Common myeloid progenitor, CD34-positive (primary cell): ENCODE measurements at regions not wholly inside any gene's neighbourhood (a gene's known extent, or its start where the extent isn't known, plus 50 kb on each side); places are given as distances from the start of the nearest gene placed in this dataset.
"Not testable (repeated sequence)": the region's sequence is repeated elsewhere in the genome, so short reads cannot be mapped to it uniquely, and the experiment has no call there.

Source experiments
- CTCF ChIA-PET: fragments of 350-600 bp; sonication (Branson Sonifier 250); formaldehyde crosslinking; loops from one replicate; lab custom pipeline; 2021; ENCODE audit warnings: antibody characterized with exemption; lab: Charles Lee
- POLR2A ChIA-PET: fragments of 350-600 bp; sonication (Branson Sonifier 250); formaldehyde crosslinking; loops from one replicate; lab custom pipeline; 2021; ENCODE audit warnings: antibody characterized with exemption; lab: Charles Lee
- DNase-seq, 3 donors: peaks; one replicate each; pipeline versions ENCODE4 v3.0.0 to v3.0.0-alpha.2; 2013
- H3K27ac ChIP-seq, 2 experiments: 1 replicate in 1 of 2; 2 replicates in 1 of 2; pipeline ENCODE4 v1.7.0; 2013; ENCODE audit warnings: inconsistent platforms in 2 of 2, low read length in 2 of 2, mild to moderate bottlenecking in 2 of 2, low read depth in 1 of 2, moderate library complexity in 1 of 2; ENCODE audit not compliant: severe bottlenecking in 2 of 2, insufficient read depth in 1 of 2, poor library complexity in 1 of 2
- H3K27me3 ChIP-seq, 5 experiments: replicated peaks in 2 of 5; 1 replicate in 3 of 5; 2 replicates in 2 of 5; pipeline versions ENCODE4 v1.6.1 to v1.7.0; 2013; ENCODE audit warnings: low read length in 4 of 5, mild to moderate bottlenecking in 2 of 5, moderate library complexity in 2 of 5, inconsistent platforms in 1 of 5; ENCODE audit not compliant: insufficient read depth in 5 of 5, control insufficient read depth in 4 of 5
- H3K36me3 ChIP-seq, 4 experiments: 1 replicate in 2 of 4; 2 replicates in 2 of 4; pipeline versions ENCODE4 v1.6.1 to v1.7.0; 2013; ENCODE audit warnings: low read length in 3 of 4, control low read depth in 1 of 4, mild to moderate bottlenecking in 1 of 4; ENCODE audit not compliant: control insufficient read depth in 4 of 4, insufficient read depth in 4 of 4
- H3K4me1 ChIP-seq, 4 experiments: 1 replicate in 3 of 4; 2 replicates in 1 of 4; pipeline versions ENCODE4 v1.6.1 to v1.7.1; 2013; ENCODE audit warnings: low read length in 3 of 4, mild to moderate bottlenecking in 3 of 4, control low read depth in 1 of 4, inconsistent platforms in 1 of 4, moderate library complexity in 1 of 4; ENCODE audit not compliant: control insufficient read depth in 4 of 4, insufficient read depth in 4 of 4; ENCODE audit errors: control extremely low read depth in 1 of 4
- H3K4me3 ChIP-seq, 7 experiments: 1 replicate in 4 of 7; 2 replicates in 3 of 7; pipeline versions ENCODE4 v1.5.1 to v1.7.0; 2013; ENCODE audit warnings: mild to moderate bottlenecking in 7 of 7, low read length in 6 of 7, moderate library complexity in 6 of 7, inconsistent platforms in 2 of 7, low read depth in 2 of 7, control low read depth in 1 of 7; ENCODE audit not compliant: insufficient read depth in 4 of 7, control insufficient read depth in 1 of 7; ENCODE audit errors: extremely low read depth in 1 of 7
- H3K9me3 ChIP-seq, 5 experiments: 1 replicate in 4 of 5; 2 replicates in 1 of 5; pipeline versions ENCODE4 v1.6.1 to v1.7.1; 2013; ENCODE audit warnings: low read length in 4 of 5, mild to moderate bottlenecking in 2 of 5, inconsistent platforms in 1 of 5, low read depth in 1 of 5, moderate library complexity in 1 of 5; ENCODE audit not compliant: control insufficient read depth in 4 of 5, insufficient read depth in 2 of 5; ENCODE audit errors: control extremely low read depth in 1 of 5
- WGBS: methylation state at CpG from one replicate; pipeline ENCODE4 v1.1.5; 2013; ENCODE audit not compliant: insufficient coverage; 5-methylcytosine and 5-hydroxymethylcytosine counted together

GRCh38 chr7:136386876-136387275 is 409.7 kb upstream of the MTPN start:
- no peak overlapping the region for H3K27ac ChIP-seq
- no peaks in the 10 kb centered on the region for H3K9me3 ChIP-seq
- H3K4me3 ChIP-seq: no peak overlapping the region
- no peaks in the 10 kb centered on the region for H3K36me3 ChIP-seq
- WGBS: 60% methylated on average over 1 of the region's 2 CpGs
- POLR2A ChIA-PET: no interaction called here
- H3K27me3 ChIP-seq: no peaks in the 10 kb centered on the region
- CTCF ChIA-PET: interaction anchor here (1.2 kb wide), 1 partner anchor 14 kb away, joined by 3 read pairs; no protein-coding TSS in a partner anchor
- DNase-seq: no peak
- H3K4me1 ChIP-seq: no peaks in the 10 kb centered on the region

DNA sequence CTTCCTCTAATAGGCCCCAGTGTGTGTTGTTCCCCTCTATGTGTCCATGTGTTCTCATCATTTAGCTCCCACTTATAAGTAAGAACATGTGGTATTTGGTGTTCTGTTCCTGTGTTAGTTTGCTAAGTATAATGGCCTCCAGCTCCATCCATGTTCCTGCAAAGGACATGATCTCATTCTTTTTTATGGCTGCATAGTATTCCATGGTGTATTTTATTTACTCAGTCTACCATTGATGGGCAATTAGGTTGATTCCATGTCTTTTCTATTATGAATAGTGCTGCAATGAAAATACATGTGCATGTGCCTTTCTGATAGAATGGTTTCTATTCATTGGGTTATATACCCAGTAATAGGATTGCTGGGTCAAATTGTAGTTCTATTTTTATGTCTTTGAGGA is 394.2 kb upstream of the MTPN start:
- CTCF ChIA-PET, POLR2A ChIA-PET: not testable (repeated sequence)

DNA sequence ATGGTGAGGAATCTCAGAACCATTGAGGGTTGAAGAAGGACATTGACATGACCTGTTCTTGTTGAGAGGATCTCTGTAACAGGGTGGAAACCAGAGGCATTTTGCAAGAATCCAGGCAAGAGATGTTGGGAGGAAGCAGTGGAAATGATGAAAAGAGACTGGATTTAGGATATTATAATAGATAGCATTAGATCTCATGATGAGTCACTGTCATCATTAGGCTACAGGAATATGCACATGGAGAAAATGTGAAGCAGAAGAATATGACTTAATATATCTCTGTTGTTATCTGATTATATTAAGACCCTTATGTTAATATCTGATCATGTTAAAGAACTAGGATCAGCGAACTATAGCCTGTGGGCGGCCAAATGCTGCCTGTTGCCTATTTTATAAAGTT is 393.0 kb upstream of the MTPN start:
- no peak for DNase-seq
- H3K4me3 ChIP-seq: no peak overlapping the region
- H3K27ac ChIP-seq: no peak overlapping the region
- H3K27me3 ChIP-seq: no peaks in the 10 kb centered on the region
- POLR2A ChIA-PET: no interaction called here
- no peaks in the 10 kb centered on the region for H3K4me1 ChIP-seq
- no peaks in the 10 kb centered on the region for H3K36me3 ChIP-seq
- WGBS: no CpG with 5 or more reads among the region's 2 CpGs
- CTCF ChIA-PET: no interaction called here
- no peaks in the 10 kb centered on the region for H3K9me3 ChIP-seq

More for the DNA sequence above, 394.2 kb upstream of the MTPN start:
- DNase-seq, H3K36me3 ChIP-seq, H3K27ac ChIP-seq, H3K4me3 ChIP-seq, H3K27me3 ChIP-seq, H3K9me3 ChIP-seq, H3K4me1 ChIP-seq: not testable (repeated sequence)

- ChIA-PET CTCF (no interaction called here), POLR2A (no interaction called here)
- H3K4me1 ChIP-seq: no peaks in the 10 kb centered on the region
- no CpG with 5 or more reads among the region's 2 CpGs for WGBS
- H3K4me3 ChIP-seq: no peak overlapping the region
- H3K9me3 ChIP-seq: no peaks in the 10 kb centered on the region
- no peaks in the 10 kb centered on the region for H3K36me3 ChIP-seq
- H3K27me3 ChIP-seq: no peaks in the 10 kb centered on the region
- no peak for DNase-seq
- H3K27ac ChIP-seq: no peak overlapping the region
Measured at GRCh38 chr7:136369225-136369624, 392.1 kb upstream of the MTPN start.

- Histone ChIP-seq H3K4me1 (no peaks in the 10 kb centered on the region), H3K4me3 (no peak overlapping the region), H3K36me3 (no peaks in the 10 kb centered on the region), H3K27ac (no peak overlapping the region), H3K9me3 (no peaks in the 10 kb centered on the region), H3K27me3 (no peaks in the 10 kb centered on the region)
- CTCF ChIA-PET: no interaction called here
- POLR2A ChIA-PET: no interaction called here
- WGBS: 100% methylated on average over 2 of the region's 5 CpGs
- DNase-seq: peak in 1 of 3 donors; percentile 22
Measured at GRCh38 chr7:136359333-136359903, 382.3 kb upstream of the MTPN start.

DNA sequence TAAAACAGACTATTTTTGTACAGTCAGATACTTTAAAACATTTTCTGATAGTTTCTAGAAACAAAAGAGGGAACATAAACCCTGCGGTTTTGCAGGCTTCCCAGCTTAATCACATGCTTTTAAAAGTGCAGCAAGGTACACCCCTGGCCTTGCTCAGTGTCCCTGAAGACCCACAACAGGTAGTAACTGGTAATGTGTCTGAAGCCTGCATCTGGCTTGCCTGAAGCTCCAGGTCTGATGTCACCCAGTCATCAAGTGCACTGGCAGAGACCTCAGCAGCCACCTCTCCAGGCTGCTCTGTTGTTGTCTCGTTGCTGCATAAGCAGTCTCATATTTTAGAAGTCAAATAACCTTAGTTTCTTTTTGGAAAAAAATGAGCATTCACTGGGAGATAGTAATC is 376.1 kb upstream of the MTPN start:
- H3K4me3 ChIP-seq: no peak overlapping the region
- ChIA-PET POLR2A (no interaction called here), CTCF (no interaction called here)
- no peak overlapping the region for H3K27ac ChIP-seq
- DNase-seq: peak in 1 of 3 donors; percentile 0
- no CpG with 5 or more reads among the region's 2 CpGs for WGBS
- no peaks in the 10 kb centered on the region for H3K27me3 ChIP-seq
- H3K4me1 ChIP-seq: no peaks in the 10 kb centered on the region
- H3K36me3 ChIP-seq: no peaks in the 10 kb centered on the region
- no peaks in the 10 kb centered on the region for H3K9me3 ChIP-seq

- POLR2A ChIA-PET: no interaction called here
- WGBS: 82% methylated on average over 7 of the region's 7 CpGs
- no peak overlapping the region for H3K4me3 ChIP-seq
Measured at GRCh38 chr7:136348542-136349192, 371.5 kb upstream of the MTPN start.

More at GRCh38 chr7:136348542-136349192, 371.5 kb upstream of the MTPN start:
- CTCF ChIA-PET: no interaction called here
- H3K27me3 ChIP-seq: no peaks in the 10 kb centered on the region
- H3K4me1 ChIP-seq: no peaks in the 10 kb centered on the region
- no peak overlapping the region for H3K27ac ChIP-seq
- no peaks in the 10 kb centered on the region for H3K36me3 ChIP-seq
- no peak for DNase-seq
- peaks cover 0 to 2% (median 0%) of the 10 kb centered on the region in 5 experiments for H3K9me3 ChIP-seq
